Mesothelial cell of epicardium (in vitro differentiated cells): ENCODE measurements at regions not wholly inside any gene's neighbourhood (a gene's known extent, or its start where the extent isn't known, plus 50 kb on each side); places are given as distances from the start of the nearest gene placed in this dataset.
A peak's percentile ranks its signal among the peaks of the same experiment; 100 is the strongest.
"Not testable (repeated sequence)": the region's sequence is repeated elsewhere in the genome, so short reads cannot be mapped to it uniquely, and the experiment has no call there.

Experiments used
- DNase-seq, 2 experiments: peaks; one replicate each; pipeline ENCODE4 v3.0.0; 2021; ENCODE audit warnings: low spot score in 2 of 2; ENCODE audit not compliant: unreplicated experiment in 2 of 2
- H3K27ac Mint-ChIP-seq: 2 replicates; pipeline ENCODE4 v1.8.0; 2021; ENCODE audit warnings: mixed read lengths
- H3K27me3 Mint-ChIP-seq: 2 replicates; pipeline ENCODE4 v1.8.0; 2021; ENCODE audit warnings: low read depth, mixed read lengths
- H3K36me3 Mint-ChIP-seq: 2 replicates; pipeline ENCODE4 v1.8.0; 2021; ENCODE audit warnings: mixed read lengths
- H3K4me1 Mint-ChIP-seq: 2 replicates; pipeline ENCODE4 v1.8.0; 2021; ENCODE audit warnings: mixed read lengths
- H3K4me3 Mint-ChIP-seq: 2 replicates; pipeline ENCODE4 v1.8.0; 2021; ENCODE audit warnings: mild to moderate bottlenecking, moderate library complexity, mixed read lengths
- H3K9me3 Mint-ChIP-seq: 2 replicates; pipeline ENCODE4 v1.8.0; 2021; ENCODE audit warnings: mixed read lengths
- TF ChIP-seq, protein P1 (sequence below): fragments of 200-600 bp; sonication (generic); IDR thresholded peaks from one replicate; pipeline ENCODE4 v1.5.0; 2021; ENCODE audit warnings: antibody characterized with exemption; ENCODE audit not compliant: unreplicated experiment

DNA sequence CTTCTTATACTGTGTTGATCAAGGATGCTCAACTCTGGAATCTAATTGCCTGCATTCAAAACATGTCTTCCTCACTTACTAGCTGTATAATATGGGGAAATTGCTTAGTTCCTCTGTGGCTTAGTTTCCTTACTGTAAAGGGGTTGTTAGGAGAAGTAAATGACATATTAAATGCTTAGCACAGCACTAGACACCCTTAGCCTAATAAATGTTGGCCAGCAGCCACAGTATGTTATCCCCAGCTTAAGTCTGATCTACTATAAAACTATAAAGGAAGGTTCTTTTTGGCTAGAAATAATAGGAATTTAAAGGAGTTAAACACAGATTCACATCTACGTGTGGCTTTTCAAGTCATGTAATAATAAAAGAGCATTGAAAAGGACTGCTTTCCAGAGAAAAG lies 232.4 kb downstream of the PCSK1 start:
- TF ChIP-seq, protein P1, sequence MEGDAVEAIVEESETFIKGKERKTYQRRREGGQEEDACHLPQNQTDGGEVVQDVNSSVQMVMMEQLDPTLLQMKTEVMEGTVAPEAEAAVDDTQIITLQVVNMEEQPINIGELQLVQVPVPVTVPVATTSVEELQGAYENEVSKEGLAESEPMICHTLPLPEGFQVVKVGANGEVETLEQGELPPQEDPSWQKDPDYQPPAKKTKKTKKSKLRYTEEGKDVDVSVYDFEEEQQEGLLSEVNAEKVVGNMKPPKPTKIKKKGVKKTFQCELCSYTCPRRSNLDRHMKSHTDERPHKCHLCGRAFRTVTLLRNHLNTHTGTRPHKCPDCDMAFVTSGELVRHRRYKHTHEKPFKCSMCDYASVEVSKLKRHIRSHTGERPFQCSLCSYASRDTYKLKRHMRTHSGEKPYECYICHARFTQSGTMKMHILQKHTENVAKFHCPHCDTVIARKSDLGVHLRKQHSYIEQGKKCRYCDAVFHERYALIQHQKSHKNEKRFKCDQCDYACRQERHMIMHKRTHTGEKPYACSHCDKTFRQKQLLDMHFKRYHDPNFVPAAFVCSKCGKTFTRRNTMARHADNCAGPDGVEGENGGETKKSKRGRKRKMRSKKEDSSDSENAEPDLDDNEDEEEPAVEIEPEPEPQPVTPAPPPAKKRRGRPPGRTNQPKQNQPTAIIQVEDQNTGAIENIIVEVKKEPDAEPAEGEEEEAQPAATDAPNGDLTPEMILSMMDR, result no peak
- H3K4me1 Mint-ChIP-seq, result peaks cover 13% of the 10 kb centered on the region
- H3K9me3 Mint-ChIP-seq, result peaks cover 8% of the 10 kb centered on the region
- H3K27ac Mint-ChIP-seq, result no peak overlapping the region
- no peak overlapping the region for H3K4me3 Mint-ChIP-seq
- no peaks in the 10 kb centered on the region for H3K36me3 Mint-ChIP-seq
- no peak for DNase-seq
- no peaks in the 10 kb centered on the region for H3K27me3 Mint-ChIP-seq

- no peak for DNase-seq
- TF ChIP-seq, protein P1, result no peak
- Mint-ChIP-seq H3K4me3 (no peak overlapping the region), H3K4me1 (peaks cover 13% of the 10 kb centered on the region), H3K27me3 (no peaks in the 10 kb centered on the region), H3K27ac (no peak overlapping the region), H3K9me3 (peaks cover 4% of the 10 kb centered on the region), H3K36me3 (no peaks in the 10 kb centered on the region)
These were observed 233.3 kb downstream of the PCSK1 start for GRCh38 chr5:96199713-96200183.

GRCh38 chr5:96198356-96199058 lies 234.5 kb downstream of the PCSK1 start:
- Mint-ChIP-seq H3K27ac (peak overlapping the region; percentile 39), H3K4me1 (peaks cover 13% of the 10 kb centered on the region), H3K36me3 (no peaks in the 10 kb centered on the region)

GRCh38 chr5:96197767-96198166 lies 235.3 kb downstream of the PCSK1 start:
- H3K27me3 Mint-ChIP-seq, H3K4me3 Mint-ChIP-seq, H3K27ac Mint-ChIP-seq, H3K9me3 Mint-ChIP-seq, DNase-seq, H3K36me3 Mint-ChIP-seq: not testable (repeated sequence)
- H3K4me1 Mint-ChIP-seq, result peaks cover 13% of the 10 kb centered on the region

More at GRCh38 chr5:96198356-96199058, 234.5 kb downstream of the PCSK1 start:
- H3K27me3 Mint-ChIP-seq, result no peaks in the 10 kb centered on the region
- no peak overlapping the region for H3K4me3 Mint-ChIP-seq
- no peak for DNase-seq
- TF ChIP-seq, protein P1, result no peak
- peaks cover 4% of the 10 kb centered on the region for H3K9me3 Mint-ChIP-seq

GRCh38 chr5:96197347-96197746 lies 235.7 kb upstream of the ELL2 start:
- Mint-ChIP-seq H3K27ac (no peak overlapping the region), H3K4me3 (no peak overlapping the region), H3K36me3 (no peaks in the 10 kb centered on the region), H3K9me3 (peaks cover 4% of the 10 kb centered on the region), H3K4me1 (peaks cover 17% of the 10 kb centered on the region), H3K27me3 (no peaks in the 10 kb centered on the region)
- no peak for DNase-seq
- TF ChIP-seq, protein P1, result no peak

DNA sequence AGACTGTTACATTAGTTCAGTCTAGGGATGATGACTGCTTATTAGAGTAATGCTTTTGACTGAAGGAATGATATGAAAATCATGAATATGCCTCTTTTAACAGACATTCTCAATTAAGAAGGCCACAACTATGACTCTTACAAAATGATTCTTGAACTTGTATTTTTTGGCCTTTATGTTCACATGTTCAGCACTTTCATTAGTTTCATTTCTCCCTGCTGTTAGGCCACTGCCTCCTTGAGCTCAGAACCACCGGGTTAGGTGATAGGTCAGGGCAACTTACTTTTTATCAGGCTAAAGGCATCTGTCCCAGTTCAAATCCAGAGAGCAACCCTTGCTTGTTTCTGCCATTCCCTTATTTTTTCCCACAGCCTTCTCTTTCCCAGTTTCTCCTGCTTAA lies 235.2 kb upstream of the ELL2 start:
- Mint-ChIP-seq H3K9me3 (peaks cover 4% of the 10 kb centered on the region), H3K36me3 (no peaks in the 10 kb centered on the region), H3K4me1 (peaks cover 21% of the 10 kb centered on the region), H3K27ac (no peak overlapping the region), H3K27me3 (no peaks in the 10 kb centered on the region), H3K4me3 (no peak overlapping the region)
- no peak for DNase-seq
- TF ChIP-seq, protein P1, result no peak
